SK-N-SH (cell line): ENCODE measurements at regions not wholly inside any gene's neighbourhood (a gene's known extent, or its start where the extent isn't known, plus 50 kb on each side); places are given as distances from the start of the nearest gene placed in this dataset.

Experiments
- CTCF ChIP-seq: fragments of 200-600 bp; sonication (generic); IDR thresholded peaks from 2 replicates; pipeline ENCODE4 v1.6.1; 2017; ENCODE audit warnings: antibody characterized with exemption, mild to moderate bottlenecking, moderate library complexity
- ELF1 ChIP-seq: IDR thresholded peaks from 2 replicates; pipeline ENCODE4 v1.4.0; 2012
- EZH2phosphoT487 ChIP-seq: fragments of 200-600 bp; sonication (generic); IDR thresholded peaks from 2 replicates; pipeline ENCODE4 v1.6.1; 2017; ENCODE audit warnings: low read depth, mixed run types, mild to moderate bottlenecking, antibody characterized with exemption, moderate library complexity, borderline replicate concordance
- FOSL2 ChIP-seq: IDR thresholded peaks from 2 replicates; pipeline ENCODE4 v1.4.0; 2012; ENCODE audit warnings: low read depth, mild to moderate bottlenecking, moderate library complexity, borderline replicate concordance
- FOXJ3 ChIP-seq: sonication (generic); formaldehyde crosslinking; IDR thresholded peaks from 2 replicates; pipeline ENCODE4 v1.5.1; 2020; ENCODE audit warnings: mild to moderate bottlenecking, missing genetic modification reagents
- FOXM1 ChIP-seq: IDR thresholded peaks from 2 replicates; pipeline ENCODE4 v1.4.0; 2012; ENCODE audit warnings: low read depth, mild to moderate bottlenecking
- NRF1 ChIP-seq: IDR thresholded peaks from 2 replicates; pipeline ENCODE4 v1.6.1; 2012; ENCODE audit warnings: low read depth, mild to moderate bottlenecking, low read length
- RAD21 ChIP-seq: IDR thresholded peaks from 2 replicates; pipeline ENCODE4 v1.6.1; 2012; ENCODE audit warnings: mild to moderate bottlenecking, low read length
- RFX5 ChIP-seq: IDR thresholded peaks from 2 replicates; pipeline ENCODE4 v1.6.1; 2012; ENCODE audit warnings: mild to moderate bottlenecking, improper control_type of control experiment, low read length
- RXRA ChIP-seq: IDR thresholded peaks from 2 replicates; pipeline ENCODE4 v1.4.0; 2012; ENCODE audit warnings: low read depth, mild to moderate bottlenecking, borderline replicate concordance
- SIN3A ChIP-seq: IDR thresholded peaks from 2 replicates; pipeline ENCODE4 v1.6.1; 2012; ENCODE audit warnings: low read depth, mild to moderate bottlenecking, low read length, moderate library complexity, borderline replicate concordance
- SMC3 ChIP-seq: IDR thresholded peaks from 2 replicates; pipeline ENCODE4 v1.6.1; 2012; ENCODE audit warnings: low read depth, low read length, improper control_type of control experiment
- TF ChIP-seq, protein P1 (sequence below): IDR thresholded peaks from 2 replicates; pipeline ENCODE4 v1.6.1; 2012; ENCODE audit warnings: mild to moderate bottlenecking, low read depth, low read length, moderate library complexity

GRCh38 chr10:30686708-30687107 is 57.2 kb upstream of the LYZL2 start:
- TF ChIP-seq EZH2phosphoT487 = no peak
- no peak for TF ChIP-seq RAD21
- TF ChIP-seq, protein P1, sequence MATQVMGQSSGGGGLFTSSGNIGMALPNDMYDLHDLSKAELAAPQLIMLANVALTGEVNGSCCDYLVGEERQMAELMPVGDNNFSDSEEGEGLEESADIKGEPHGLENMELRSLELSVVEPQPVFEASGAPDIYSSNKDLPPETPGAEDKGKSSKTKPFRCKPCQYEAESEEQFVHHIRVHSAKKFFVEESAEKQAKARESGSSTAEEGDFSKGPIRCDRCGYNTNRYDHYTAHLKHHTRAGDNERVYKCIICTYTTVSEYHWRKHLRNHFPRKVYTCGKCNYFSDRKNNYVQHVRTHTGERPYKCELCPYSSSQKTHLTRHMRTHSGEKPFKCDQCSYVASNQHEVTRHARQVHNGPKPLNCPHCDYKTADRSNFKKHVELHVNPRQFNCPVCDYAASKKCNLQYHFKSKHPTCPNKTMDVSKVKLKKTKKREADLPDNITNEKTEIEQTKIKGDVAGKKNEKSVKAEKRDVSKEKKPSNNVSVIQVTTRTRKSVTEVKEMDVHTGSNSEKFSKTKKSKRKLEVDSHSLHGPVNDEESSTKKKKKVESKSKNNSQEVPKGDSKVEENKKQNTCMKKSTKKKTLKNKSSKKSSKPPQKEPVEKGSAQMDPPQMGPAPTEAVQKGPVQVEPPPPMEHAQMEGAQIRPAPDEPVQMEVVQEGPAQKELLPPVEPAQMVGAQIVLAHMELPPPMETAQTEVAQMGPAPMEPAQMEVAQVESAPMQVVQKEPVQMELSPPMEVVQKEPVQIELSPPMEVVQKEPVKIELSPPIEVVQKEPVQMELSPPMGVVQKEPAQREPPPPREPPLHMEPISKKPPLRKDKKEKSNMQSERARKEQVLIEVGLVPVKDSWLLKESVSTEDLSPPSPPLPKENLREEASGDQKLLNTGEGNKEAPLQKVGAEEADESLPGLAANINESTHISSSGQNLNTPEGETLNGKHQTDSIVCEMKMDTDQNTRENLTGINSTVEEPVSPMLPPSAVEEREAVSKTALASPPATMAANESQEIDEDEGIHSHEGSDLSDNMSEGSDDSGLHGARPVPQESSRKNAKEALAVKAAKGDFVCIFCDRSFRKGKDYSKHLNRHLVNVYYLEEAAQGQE = no peak
- TF ChIP-seq CTCF = no peak
- no peak for TF ChIP-seq RFX5
- TF ChIP-seq FOSL2 = no peak
- TF ChIP-seq FOXM1 = no peak
- no peak for TF ChIP-seq RXRA
- TF ChIP-seq ELF1 = no peak
- no peak for TF ChIP-seq SMC3
- TF ChIP-seq SIN3A = no peak
- TF ChIP-seq FOXJ3 = no peak
- no peak for TF ChIP-seq NRF1
